Prostate gland (tissue), 2 donors: ENCODE measurements at regions not wholly inside any gene's neighbourhood (a gene's known extent, or its start where the extent isn't known, plus 50 kb on each side); places are given as distances from the start of the nearest gene placed in this dataset.

Experiments
- POLR2A ChIP-seq: fragments of 450-650 bp; IDR thresholded peaks from one replicate; pipeline ENCODE4 v1.6.1; 2016; ENCODE audit warnings: antibody characterized with exemption, mild to moderate bottlenecking
- POLR2AphosphoS5 ChIP-seq: sonication (generic); formaldehyde crosslinking; IDR thresholded peaks from one replicate; pipeline ENCODE4 v1.6.1; 2017; ENCODE audit warnings: antibody characterized with exemption
- TF ChIP-seq, protein P1 (sequence below), 4 experiments: fragments of 200-600 bp in 2 of 4; fragments of 450-650 bp in 2 of 4; sonication (generic) in 2 of 4; IDR thresholded peaks; 1 replicate in 3 of 4; 2 replicates in 1 of 4; pipeline ENCODE4 v1.5.1; 2016 to 2019; ENCODE audit warnings: antibody characterized with exemption in 4 of 4, mild to moderate bottlenecking in 2 of 4, moderate library complexity in 2 of 4

DNA sequence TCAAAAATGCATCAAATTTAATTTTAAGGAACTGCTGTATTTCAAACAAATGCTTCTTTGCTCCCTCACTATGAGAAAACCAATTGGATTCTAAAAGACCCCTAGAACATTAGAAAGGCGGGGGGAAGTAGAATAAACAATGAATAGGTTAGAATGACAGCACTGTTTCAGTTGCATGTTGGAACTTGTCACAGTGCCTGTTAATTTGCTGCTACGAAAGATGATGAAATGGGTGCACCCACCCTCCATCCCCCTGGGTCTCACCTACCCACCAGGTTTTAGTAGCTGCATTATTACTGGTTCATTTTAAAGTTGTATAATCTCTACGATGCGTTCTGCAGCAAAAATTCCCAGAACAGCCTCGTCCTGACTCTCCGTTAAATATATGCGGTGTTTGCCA is 193.0 kb upstream of the COPS8 start:
- TF ChIP-seq, protein P1, sequence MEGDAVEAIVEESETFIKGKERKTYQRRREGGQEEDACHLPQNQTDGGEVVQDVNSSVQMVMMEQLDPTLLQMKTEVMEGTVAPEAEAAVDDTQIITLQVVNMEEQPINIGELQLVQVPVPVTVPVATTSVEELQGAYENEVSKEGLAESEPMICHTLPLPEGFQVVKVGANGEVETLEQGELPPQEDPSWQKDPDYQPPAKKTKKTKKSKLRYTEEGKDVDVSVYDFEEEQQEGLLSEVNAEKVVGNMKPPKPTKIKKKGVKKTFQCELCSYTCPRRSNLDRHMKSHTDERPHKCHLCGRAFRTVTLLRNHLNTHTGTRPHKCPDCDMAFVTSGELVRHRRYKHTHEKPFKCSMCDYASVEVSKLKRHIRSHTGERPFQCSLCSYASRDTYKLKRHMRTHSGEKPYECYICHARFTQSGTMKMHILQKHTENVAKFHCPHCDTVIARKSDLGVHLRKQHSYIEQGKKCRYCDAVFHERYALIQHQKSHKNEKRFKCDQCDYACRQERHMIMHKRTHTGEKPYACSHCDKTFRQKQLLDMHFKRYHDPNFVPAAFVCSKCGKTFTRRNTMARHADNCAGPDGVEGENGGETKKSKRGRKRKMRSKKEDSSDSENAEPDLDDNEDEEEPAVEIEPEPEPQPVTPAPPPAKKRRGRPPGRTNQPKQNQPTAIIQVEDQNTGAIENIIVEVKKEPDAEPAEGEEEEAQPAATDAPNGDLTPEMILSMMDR (IDR thresholded peaks at IDR 0.05), result no peak
- no peak for TF ChIP-seq POLR2A
- TF ChIP-seq POLR2AphosphoS5, result no peak
